ENCODE measurements at regions not wholly inside any gene's neighbourhood (a gene's known extent, or its start where the extent isn't known, plus 50 kb on each side); places are given as distances from the start of the nearest gene placed in this dataset.

DNA sequence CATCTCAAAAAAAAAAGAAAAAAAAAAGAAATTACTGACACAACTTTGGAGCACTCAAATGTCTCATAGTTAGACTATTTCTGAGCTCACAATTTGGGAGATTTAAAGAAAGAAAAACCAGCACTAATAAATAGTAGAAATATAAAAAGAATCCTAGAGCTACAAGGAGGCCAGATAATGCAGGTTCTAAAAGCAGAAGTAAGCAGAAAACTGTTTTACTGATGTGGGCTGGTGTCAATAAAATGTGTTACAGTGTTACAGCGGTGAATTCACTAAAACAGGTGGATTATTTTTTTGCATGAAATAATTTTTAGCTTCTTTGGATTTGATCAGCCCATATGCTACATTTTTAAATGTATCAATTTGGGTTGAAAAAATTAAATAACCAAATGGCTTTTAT, 375.9 kb downstream of the GPM6A start:
- TF ChIP-seq, protein P1, sequence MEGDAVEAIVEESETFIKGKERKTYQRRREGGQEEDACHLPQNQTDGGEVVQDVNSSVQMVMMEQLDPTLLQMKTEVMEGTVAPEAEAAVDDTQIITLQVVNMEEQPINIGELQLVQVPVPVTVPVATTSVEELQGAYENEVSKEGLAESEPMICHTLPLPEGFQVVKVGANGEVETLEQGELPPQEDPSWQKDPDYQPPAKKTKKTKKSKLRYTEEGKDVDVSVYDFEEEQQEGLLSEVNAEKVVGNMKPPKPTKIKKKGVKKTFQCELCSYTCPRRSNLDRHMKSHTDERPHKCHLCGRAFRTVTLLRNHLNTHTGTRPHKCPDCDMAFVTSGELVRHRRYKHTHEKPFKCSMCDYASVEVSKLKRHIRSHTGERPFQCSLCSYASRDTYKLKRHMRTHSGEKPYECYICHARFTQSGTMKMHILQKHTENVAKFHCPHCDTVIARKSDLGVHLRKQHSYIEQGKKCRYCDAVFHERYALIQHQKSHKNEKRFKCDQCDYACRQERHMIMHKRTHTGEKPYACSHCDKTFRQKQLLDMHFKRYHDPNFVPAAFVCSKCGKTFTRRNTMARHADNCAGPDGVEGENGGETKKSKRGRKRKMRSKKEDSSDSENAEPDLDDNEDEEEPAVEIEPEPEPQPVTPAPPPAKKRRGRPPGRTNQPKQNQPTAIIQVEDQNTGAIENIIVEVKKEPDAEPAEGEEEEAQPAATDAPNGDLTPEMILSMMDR (IDR thresholded peaks at IDR 0.05): no peak
- TF ChIP-seq ZFX (IDR thresholded peaks at IDR 0.05; ENCODE audit: borderline replicate concordance): no peak

Measured in 22Rv1 (cell line).